ENCODE measurements at regions not wholly inside any gene's neighbourhood (a gene's known extent, or its start where the extent isn't known, plus 50 kb on each side); places are given as distances from the start of the nearest gene placed in this dataset.

DNA sequence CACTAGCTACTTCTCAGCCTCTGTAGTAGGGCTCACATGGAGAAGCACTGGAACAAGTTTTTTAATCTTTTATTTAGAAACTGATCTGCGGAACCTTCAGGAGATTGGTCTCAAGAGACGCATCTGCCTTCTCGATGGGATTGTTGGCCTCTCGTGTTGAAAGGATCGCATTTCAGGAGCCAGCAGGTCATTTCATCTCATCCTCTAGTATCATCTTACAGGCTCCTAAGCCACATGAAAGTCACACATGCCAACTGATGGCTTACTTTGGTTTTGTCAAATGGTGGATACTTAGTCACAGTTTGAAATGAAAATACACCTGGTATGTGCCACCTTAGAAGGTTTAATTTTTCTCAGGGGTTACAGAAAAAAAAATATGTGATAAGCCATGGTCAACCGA is 1703.6 kb downstream of the EFNB2 start:
- no peak for DNase-seq (ENCODE audit: low read depth in 2 of 3, low spot score in 2 of 3)

DNA sequence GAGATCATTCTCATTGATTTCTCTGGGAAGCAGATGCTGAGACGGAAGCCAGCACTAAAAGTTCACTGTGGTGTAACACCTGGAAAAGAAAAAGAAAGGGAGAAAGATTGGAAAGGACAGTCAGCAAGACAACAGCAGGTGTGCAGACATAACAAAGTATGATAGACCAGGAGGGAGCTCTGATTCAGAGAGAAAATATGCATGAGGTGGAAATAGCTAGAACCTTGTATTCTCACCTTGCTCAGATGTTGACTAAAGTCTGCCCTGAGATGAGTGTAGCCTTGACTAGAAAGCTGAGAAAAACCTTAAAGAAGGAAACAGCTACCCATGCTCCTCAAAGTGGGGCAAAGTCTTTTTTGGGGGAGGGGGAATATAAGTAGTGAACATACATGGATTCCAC is 1711.8 kb downstream of the EFNB2 start:
- DNase-seq (ENCODE audit: low read depth in 2 of 3, low spot score in 2 of 3): no peak

DNA sequence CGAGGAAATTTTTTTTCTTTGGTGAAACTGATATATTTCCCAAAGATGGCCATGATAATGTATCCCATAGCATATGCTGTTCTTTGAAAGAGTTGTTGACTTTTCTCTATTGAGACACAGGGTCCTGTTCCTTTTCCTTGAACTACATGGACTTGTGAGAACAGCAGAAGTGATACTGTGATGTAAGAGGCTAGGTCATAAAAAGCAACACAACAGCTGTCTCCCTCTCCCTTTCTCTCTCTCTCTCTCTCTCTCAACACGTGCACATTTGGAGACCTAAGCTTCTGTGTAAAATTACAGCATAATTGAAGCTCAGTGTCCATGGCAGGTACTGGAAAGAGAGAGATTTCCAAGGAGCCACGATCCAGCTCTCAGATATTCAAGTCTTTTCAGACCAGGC is 1712.4 kb downstream of the EFNB2 start:
- DNase-seq (ENCODE audit: low read depth in 2 of 3, low spot score in 2 of 3): no peak

DNA sequence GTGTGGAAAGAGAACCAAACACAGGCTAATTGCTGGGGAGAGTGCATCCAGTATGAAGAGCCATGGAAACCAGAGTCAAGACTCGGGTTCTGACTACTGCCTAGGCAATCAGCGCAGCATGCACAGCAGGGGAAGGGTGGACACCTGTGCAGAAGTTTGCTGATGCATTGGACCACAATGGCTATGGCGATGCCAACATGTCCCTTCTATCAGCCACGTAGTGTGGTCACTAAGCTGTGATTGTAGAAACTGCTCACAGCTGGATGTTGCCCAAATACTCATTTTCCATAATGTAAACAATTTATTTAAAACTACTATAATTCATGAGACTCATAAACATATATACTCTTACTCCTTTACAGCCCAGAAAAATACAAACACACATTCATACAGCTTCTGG is 1718.2 kb downstream of the EFNB2 start:
- DNase-seq (ENCODE audit: low read depth in 2 of 3, low spot score in 2 of 3): no peak

DNA sequence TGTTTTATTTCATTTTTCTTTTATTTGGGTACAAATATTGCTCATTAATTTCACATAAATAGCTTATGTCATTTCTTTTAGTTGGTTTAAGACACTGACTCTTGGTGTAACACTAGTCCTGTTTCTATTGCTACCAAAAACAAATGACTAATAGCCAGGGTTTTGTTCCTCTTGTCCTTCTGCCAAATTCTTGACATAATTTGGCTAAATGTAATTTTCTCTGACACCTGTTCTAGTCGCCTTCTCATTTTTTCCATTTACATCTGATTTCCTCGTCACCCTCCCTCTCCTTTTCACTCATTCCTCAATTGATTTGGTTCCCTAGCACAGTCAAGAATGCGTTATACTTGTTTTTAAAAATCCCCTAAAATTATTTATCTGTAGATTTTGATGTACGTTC is 1718.7 kb downstream of the EFNB2 start:
- no peak for DNase-seq (ENCODE audit: low read depth in 2 of 3, low spot score in 2 of 3)

DNA sequence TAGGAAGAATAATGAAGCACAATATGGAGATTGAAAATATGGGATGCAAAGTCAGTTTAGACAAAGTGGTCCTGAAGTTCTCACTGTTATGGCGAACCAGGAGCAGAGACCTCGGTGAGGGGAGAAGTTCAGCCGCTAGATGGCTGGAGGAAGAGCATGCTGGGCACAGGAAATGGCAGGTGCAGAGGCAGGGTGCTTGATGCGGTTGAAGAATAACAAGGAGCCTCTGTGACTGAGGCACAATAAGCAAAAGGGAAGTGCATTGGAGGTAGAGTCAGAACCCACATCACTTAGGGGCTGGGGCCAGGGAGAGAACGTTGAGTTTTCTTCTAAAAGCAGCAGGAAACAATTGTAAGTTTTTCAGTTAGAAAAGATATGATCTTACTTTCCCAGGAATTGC is 1725.2 kb downstream of the EFNB2 start:
- DNase-seq (ENCODE audit: low read depth in 2 of 3, low spot score in 2 of 3): no peak

DNA sequence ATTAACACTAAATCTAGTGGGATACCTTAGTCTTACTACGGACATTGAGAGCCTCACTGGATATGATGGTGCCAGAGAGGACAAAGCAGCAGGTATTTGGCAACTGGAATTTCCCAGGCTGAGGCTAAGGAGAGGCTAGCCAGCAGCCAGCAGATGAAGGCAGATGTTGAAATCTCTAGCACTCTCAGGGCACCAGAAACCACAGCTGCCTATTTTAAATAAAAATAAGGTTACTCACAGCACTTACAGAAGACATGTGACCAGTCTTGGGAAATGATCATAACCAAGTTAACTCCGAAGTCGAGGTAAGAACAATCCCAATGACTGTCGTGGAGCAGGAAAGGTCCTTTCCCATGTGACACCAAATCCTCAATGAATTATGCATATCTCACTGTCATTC is 1726.0 kb downstream of the EFNB2 start:
- DNase-seq (ENCODE audit: low read depth in 2 of 3, low spot score in 2 of 3): no peak

DNA sequence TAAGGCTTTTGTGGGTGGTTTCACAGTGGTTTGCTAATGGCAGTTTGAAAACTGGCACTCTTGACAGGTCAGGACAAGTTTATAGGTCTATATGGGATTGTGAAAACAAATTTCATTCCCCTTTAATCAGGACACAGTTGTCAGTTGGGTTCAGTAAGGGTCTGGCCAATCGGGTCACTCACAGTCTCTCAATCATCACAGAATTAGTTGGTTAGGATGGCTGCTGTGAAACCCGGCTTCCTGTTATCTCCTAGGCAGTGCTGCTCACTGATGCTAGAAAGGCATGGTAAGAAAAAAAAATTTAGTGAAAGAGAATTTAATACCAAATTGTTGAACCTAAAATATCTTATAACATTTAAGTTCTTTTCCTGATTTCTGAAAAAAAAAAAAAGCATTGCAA is 1730.1 kb downstream of the EFNB2 start:
- no peak for DNase-seq (ENCODE audit: low read depth in 2 of 3, low spot score in 2 of 3)

DNA sequence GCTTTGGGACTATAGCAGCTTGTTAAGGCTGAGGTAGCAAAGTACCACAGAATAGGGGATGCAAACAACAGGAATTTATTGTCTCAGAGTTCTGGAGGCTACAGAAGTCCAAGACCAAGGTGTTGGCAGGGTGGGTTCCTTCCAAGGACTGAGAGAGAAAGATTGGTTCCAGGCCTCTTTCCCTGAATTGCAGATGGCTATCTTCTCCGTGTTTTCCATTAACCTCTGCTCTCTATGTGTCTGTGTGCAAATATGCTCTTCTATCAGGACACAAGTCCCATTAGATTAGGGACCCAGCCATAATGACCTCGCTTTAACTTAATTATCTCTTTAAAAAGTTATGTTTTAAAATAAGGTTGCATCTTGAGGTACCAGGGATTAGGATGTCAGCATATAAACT is 1732.9 kb upstream of the SLC10A2 start:
- DNase-seq (ENCODE audit: low read depth in 2 of 3, low spot score in 2 of 3): no peak

DNA sequence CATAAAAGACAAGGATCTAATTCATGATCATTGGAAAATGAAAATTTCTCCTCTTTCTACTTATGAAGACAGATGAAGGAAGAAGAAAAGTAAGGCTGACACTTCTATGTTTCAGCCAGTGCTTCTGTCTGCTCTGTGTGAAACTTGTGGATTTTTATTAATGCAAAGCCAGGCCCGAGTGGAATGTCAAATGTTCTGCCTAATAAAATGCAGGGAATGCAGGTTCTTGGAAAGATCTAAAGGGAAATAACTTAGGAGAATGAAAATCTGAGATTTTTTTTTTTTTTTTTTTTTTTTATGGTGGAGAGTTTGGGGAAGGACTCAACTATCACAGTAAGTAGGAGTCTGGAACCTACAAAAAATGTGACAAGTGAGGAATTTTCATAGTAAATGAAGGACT is 1732.3 kb upstream of the SLC10A2 start:
- no peak for DNase-seq (ENCODE audit: low read depth in 2 of 3, low spot score in 2 of 3)

DNA sequence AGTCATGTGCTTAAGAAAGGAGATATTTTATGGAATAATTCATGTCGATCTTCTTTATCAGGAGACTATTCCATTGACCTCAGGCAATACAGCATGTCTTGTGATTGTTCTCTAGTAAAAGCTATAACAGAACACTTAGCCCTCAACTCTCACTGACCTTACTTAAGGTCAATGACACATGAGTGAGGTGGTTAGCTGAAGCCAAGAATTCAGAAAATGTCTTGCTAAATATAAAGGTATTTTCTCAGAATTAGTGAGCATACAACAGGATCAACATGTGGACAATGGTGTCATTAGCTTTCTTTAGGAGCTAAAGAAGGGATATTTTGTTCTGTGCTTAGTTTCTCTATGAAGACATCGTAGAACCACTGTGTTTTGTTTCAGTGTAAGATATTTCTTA is 1730.4 kb upstream of the SLC10A2 start:
- no peak for DNase-seq (ENCODE audit: low read depth in 2 of 3, low spot score in 2 of 3)

DNA sequence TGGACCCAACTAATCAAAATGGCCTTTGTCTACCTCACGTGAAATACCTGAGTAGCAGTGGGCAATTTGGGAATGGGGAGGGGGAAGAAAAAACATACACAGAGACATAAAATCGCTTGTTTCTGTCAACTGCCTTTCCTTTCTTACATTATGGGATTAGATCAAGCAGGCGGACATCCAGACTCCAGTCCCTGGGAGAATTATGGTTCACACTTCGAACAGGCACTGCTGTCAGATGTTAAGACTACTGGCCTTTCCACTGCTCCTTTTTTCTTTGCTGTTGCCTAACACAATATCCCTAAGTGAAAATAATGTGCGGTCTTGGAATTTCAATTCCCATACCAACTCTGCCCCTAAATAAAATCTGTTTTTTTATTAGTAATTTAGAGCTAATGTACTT is 1719.7 kb upstream of the SLC10A2 start:
- DNase-seq (ENCODE audit: low read depth in 2 of 3, low spot score in 2 of 3): no peak

DNA sequence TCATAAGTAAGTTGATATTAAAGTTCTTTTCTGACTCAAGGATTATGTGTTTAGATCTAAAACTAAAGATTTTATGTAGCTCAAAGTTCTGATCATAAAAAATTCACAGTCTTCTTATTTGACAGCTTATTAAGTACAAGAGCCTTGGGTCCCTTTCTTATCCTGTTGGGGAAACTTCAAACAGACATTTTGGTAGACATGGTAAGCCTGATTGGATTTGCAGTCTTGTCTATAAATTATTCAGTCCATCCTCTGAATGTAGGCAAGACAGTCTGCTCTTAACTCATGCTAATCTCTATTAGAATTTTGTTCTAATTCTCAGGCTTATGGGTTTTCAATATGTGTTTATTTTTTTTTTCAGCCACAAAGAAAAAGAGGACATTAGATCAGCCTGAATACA is 1718.7 kb upstream of the SLC10A2 start:
- no peak for DNase-seq (ENCODE audit: low read depth in 2 of 3, low spot score in 2 of 3)

DNA sequence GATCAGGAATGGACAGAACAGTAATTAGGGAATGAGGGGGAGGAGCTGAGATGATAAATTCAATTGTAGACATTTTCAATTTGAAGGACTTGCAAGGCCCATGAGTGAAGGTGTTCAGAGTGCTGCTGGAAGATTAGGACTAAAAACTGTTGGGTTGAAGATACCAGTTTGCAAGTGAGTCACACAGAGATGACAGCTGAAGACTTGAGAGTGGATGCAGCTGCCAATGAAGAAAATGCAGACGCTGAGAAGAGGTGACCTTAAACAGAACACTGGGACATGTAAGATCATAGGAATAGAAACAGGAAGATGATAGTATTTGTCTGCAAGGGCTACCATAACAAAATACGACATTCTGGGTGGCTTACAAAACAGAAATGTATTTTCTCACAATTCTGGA is 1716.5 kb upstream of the SLC10A2 start:
- no peak for DNase-seq (ENCODE audit: low read depth in 2 of 3, low spot score in 2 of 3)

DNA sequence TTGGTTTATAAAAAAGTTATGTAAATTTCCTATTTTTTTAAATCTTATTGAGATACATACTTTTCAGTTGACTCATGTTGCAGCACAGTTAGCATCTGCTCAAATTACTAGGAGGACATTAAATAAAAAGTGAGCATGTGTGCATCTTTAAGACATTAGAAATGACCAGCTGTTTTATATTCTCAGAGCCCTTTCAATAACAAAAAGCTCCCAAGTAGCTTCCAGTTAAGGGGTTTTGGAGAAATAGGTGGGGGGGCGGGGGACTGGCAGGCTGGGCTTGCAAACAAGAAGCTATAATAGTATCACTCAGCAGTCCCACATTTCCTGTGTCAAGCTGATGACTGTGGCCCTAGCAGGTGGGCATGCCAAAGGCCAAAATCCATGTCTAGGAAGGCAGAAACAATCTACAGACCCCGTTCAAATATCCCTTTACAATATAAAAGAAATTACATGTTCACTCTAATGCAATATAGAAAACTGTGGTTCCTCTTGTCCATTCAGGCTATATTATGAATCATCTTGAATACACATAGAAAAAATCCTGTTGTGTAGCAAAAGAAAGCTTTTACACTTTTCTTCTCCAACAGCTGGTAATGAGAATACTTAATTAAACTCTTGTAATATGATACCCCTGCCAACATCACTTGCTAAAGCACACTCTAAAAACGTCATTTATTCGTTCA is 1713.2 kb upstream of the SLC10A2 start:
- no peak for DNase-seq (ENCODE audit: low read depth in 2 of 3, low spot score in 2 of 3)

DNA sequence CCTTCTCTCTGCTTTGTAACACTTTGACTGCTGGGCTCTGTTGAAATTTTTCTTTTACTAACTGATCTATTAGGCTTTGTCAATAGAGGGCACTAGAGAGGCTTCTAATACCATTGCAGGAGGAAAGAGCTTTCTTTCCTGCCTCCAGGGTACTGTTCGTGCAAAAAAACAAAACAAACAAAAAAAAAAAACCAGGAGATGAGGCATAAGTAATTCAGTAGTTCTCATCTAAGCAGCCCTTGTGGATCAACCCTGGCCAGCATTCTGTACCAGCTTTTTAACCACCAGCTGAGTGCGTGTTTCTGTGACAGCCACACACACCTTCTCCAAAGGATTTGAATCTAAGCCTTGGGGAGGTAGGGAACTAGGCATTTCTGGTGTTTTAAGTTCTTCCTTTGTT is 1707.6 kb upstream of the SLC10A2 start:
- no peak for DNase-seq (ENCODE audit: low read depth in 2 of 3, low spot score in 2 of 3)

DNA sequence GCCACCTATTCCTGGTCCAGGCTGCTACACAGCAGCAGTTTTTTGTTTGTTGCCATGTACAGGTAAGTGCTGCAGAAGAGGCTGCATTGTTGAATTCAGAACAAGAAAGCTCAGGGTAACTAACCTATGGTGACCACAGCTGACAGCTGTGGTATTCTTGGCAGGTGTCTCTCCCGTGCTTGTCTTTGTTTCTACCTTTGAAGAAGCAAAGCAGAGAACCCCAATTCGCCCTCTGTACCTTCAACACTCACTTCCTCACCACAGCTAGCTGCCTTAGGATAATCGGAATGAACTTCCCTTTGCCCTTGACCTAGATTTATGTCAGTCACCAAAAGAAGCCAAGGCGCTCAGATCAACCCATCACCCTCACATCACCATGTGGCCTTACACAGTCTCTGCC is 1703.3 kb upstream of the SLC10A2 start:
- no peak for DNase-seq (ENCODE audit: low read depth in 2 of 3, low spot score in 2 of 3)

DNA sequence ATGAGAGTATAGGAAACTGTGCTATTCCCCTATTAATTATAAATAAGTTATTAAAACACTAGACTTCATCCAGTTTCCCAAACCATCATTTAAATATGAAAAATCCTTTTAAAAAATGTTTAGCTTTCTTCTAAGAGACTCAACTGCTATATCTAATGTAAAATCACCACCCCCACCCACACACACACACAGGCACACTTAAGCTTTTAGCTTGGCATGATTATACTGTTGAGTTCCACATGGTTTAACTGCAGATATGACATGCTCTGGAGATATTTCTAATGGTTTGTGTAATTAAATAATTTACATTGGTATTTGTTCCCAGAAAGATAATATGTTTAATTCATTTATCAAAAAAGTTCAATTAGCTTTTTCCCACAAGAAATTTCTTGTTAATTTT is 1700.1 kb upstream of the SLC10A2 start:
- no peak for DNase-seq (ENCODE audit: low read depth in 2 of 3, low spot score in 2 of 3)

DNA sequence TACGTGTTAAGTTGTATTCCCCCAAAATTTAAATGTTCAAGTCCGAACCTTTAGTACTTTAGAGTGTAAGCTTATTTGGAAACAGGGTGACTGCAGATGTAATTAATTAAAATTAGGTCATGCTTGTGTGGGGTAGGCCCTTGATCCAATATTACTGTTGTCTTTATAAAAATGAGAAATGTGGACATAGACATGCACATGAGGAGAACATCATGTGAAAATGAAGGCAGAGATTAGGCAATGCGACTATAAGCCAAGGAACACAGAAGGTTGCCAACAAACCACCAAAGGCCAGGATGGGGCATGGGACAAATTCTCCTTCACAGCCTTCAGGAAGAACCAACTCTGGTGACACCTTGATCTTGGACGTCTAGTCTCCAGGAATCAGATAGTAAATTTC is 1698.4 kb upstream of the SLC10A2 start:
- DNase-seq (ENCODE audit: low read depth in 2 of 3, low spot score in 2 of 3): no peak

DNA sequence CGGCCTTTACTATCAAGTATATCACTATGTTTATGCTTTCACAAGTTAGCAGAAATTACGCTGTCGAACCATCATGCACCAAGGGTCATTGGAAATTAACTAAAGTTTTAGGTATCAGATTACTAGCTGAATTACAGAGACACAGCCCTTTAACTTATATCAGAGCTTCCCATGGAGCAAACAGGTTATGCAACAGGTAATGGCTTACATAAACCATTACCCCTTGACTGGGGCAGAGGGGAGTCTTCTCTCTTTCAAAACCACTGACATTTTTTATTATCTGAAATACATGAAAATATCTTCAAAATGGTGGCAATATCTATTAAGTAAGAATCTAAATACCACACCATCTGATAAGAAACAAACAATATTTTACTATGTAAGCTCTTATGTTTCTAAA is 1692.9 kb upstream of the SLC10A2 start:
- no peak for DNase-seq (ENCODE audit: low read depth in 2 of 3, low spot score in 2 of 3)

DNA sequence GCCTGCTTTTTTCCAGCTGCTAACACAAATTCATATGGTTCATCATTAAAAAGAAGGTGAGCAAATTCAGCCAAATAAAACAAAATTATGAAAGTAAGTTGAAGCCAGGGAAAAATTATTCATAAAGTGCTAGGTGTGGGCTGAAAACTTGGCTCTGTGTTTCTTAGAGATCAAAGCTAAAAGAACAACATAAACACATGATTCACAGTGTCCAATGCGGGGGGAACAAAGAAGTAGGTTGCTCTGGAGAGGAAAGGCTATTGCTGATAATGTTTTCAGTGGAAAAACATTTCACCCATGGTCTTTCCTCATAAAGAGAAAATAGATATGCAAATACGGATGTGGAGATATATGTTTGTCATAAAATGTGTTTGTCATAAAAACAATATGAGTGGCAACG is 1691.5 kb upstream of the SLC10A2 start:
- DNase-seq (ENCODE audit: low read depth in 2 of 3, low spot score in 2 of 3): no peak

DNA sequence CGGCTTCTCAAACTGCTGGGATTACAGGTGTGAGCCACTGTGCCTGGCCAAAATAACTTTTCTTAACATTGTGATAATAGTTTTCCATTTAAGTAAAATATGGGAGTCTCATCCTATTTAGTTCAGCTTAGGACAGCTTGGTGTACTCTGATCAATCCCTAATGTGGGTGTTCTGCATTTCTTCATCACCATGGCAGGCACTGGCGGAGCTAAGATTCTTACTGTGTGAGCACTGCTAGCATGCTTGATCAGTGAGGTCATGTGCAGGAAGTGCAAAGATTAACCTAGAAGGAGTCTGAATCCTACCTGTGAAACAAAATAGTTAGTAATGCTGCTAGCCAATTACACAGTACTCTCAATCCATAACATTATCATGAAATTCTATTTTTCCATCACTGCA is 1684.2 kb upstream of the SLC10A2 start:
- no peak for DNase-seq (ENCODE audit: low read depth in 2 of 3, low spot score in 2 of 3)

DNA sequence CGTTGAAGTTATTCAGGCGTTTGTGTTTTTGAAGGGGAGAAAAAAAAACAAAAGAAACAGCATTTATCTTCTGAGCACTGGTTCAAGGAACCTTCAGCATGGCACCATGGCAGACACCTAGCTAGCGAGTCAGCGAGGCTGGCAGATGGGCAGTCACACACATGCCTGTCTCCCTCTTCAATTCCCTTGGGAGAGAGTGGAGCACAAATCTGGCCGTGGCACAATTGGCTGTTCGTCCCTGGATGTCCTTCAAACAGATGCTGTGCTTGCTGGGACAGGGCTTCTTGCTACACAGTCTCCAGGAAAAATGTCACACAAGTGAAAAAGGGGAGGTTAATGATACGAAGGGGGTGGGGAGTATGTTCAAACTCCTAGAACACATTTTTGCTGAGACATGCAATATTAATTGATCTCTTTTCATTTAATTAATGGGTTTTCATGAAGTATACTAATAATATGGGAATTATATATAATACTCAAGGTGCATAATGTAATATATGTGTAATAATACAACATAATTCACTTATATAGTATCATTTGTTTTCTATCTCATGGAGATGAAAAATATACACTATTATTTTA is 1674.5 kb upstream of the SLC10A2 start:
- DNase-seq (ENCODE audit: low read depth in 2 of 3, low spot score in 2 of 3): no peak
